Brain microvascular endothelial cell (primary cell): ENCODE measurements at regions not wholly inside any gene's neighbourhood (a gene's known extent, or its start where the extent isn't known, plus 50 kb on each side); places are given as distances from the start of the nearest gene placed in this dataset.

ENCODE experiments used
- DNase-seq: peaks from one replicate; pipeline ENCODE4 v3.0.0-alpha.2; 2020
- H3K27ac ChIP-seq: fragments of 250-450 bp; sonication (Bioruptor Pico); 2 replicates; pipeline ENCODE4 v1.5.1; 2020; ENCODE audit warnings: mild to moderate bottlenecking, moderate library complexity
- H3K27me3 ChIP-seq: fragments of 250-450 bp; sonication (Bioruptor Pico); replicated peaks from 2 replicates; pipeline ENCODE4 v1.5.1; 2020; ENCODE audit warnings: mild to moderate bottlenecking
- H3K36me3 ChIP-seq: fragments of 250-450 bp; sonication (Bioruptor Pico); replicated peaks from 2 replicates; pipeline ENCODE4 v1.5.1; 2020; ENCODE audit warnings: mild to moderate bottlenecking
- H3K4me3 ChIP-seq: 2 replicates; pipeline ENCODE4 v1.5.1; 2011; ENCODE audit warnings: low read depth, mild to moderate bottlenecking, control low read depth, low read length, moderate library complexity
- CTCF ChIP-seq: IDR thresholded peaks from 2 replicates; pipeline ENCODE4 v1.5.1; 2011; ENCODE audit warnings: low read depth, mild to moderate bottlenecking, moderate library complexity, low read length, control low read depth, inconsistent platforms; ENCODE audit errors: missing control alignments
- in situ Hi-C: cut with HindIII; loops from 2 replicates; pipeline ENCODE4 v1.10.0; 2017; ENCODE audit warnings: low sequenced_read_pairs, low pct_ligation_motif_present

DNA sequence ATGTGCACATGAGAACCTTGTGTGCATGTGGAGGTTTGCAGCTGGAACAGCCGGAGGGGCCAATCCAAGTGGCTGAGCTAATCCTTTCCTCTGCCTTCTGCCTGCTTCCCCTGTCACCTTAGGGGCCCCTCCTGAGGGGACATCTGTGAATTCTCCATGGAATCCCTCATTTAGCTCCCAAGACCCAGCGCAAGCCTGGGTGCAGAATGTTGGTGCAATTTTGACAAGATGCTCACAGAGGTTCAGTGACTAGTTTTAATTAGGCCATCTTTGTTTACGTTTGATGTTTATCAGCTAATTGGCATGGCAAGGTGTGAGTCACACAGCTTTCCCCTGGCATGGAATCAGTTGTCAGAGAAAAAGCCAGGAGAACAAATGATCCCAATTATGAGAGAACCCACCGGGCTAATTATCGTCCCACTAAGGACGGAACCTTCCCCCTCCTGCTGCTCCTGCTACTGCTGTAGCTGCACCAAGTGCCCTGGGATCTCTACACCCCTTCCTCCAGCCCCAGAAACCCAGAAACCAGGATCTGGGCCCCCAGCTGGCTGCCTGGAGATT lies 63.6 kb upstream of the PAX6 start:
- TF ChIP-seq CTCF, result no peak
- Histone ChIP-seq H3K4me3 (no peak overlapping the region), H3K27ac (no peak overlapping the region), H3K27me3 (no peaks in the 10 kb centered on the region), H3K36me3 (no peaks in the 10 kb centered on the region)
- in situ Hi-C loops, result no loop called here
- DNase-seq, result no peak

DNA sequence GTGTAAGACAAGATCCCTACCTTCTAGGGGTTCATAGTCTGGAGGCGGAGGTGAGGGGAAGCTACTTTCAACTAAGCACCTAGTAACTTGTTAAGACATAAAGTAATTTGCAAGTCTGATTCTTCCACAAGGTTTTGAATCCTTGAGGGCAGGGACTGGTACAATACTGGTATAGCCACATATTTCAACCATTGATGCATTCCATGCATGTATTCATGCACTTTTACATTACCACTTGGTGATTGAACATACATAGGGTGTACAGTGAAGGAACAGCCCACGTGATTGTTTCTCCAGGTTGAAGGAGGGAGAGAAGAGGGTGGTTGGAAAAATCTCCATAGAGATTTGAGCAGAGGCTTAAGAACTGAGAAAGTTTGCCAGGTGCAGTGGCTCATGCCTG lies 62.0 kb upstream of the PAX6 start:
- no peaks in the 10 kb centered on the region for H3K36me3 ChIP-seq
- no peak overlapping the region for H3K4me3 ChIP-seq
- H3K27me3 ChIP-seq, result no peaks in the 10 kb centered on the region
- DNase-seq, result no peak
- no peak for TF ChIP-seq CTCF
- no peak overlapping the region for H3K27ac ChIP-seq
- in situ Hi-C loops, result no loop called here

- in situ Hi-C loops, result no loop called here
- no peaks in the 10 kb centered on the region for H3K36me3 ChIP-seq
- no peak for DNase-seq
- H3K27ac ChIP-seq, result no peak overlapping the region
- TF ChIP-seq CTCF, result no peak
- H3K27me3 ChIP-seq, result no peaks in the 10 kb centered on the region
- no peak overlapping the region for H3K4me3 ChIP-seq
Measured at GRCh38 chr11:31872076-31872443, 60.9 kb upstream of the PAX6 start.

GRCh38 chr11:31871310-31872075 lies 60.4 kb upstream of the PAX6 start:
- Histone ChIP-seq H3K4me3 (no peak overlapping the region), H3K36me3 (no peaks in the 10 kb centered on the region), H3K27me3 (no peaks in the 10 kb centered on the region), H3K27ac (no peak overlapping the region)
- in situ Hi-C loops, result no loop called here
- DNase-seq, result no peak
- TF ChIP-seq CTCF, result no peak

- Histone ChIP-seq H3K27ac (no peak overlapping the region), H3K4me3 (no peak overlapping the region), H3K36me3 (no peaks in the 10 kb centered on the region), H3K27me3 (no peaks in the 10 kb centered on the region)
- TF ChIP-seq CTCF, result peak; percentile 86
- in situ Hi-C loops, result no loop called here
- peak; percentile 39 for DNase-seq
Measured at GRCh38 chr11:31870609-31871309, 59.6 kb upstream of the PAX6 start.
